Heart right ventricle (tissue), 16 donors: ENCODE measurements at regions not wholly inside any gene's neighbourhood (a gene's known extent, or its start where the extent isn't known, plus 50 kb on each side); places are given as distances from the start of the nearest gene placed in this dataset.

Experiments used
- ATAC-seq, 8 donors: fragments of 200-7000 bp; cut with Tn5 transposase; one replicate each; pipeline ENCODE4 v1.9.1; 2020; ENCODE audit warnings: mild to moderate bottlenecking in 8 of 8, moderate library complexity in 8 of 8, moderate number of reproducible peaks in 1 of 8
- DNase-seq, 2 donors: peaks; one replicate each; pipeline ENCODE4 v3.0.0-alpha.2; 2020
- H3K27ac ChIP-seq, 10 donors: fragments of 200-600 bp; sonication (generic) in 2 of 10; one replicate each; pipeline versions ENCODE4 v1.5.0 to v1.8.0; 2020 to 2022; ENCODE audit warnings: mild to moderate bottlenecking in 3 of 10
- H3K27me3 ChIP-seq, 7 donors: fragments of 200-600 bp; one replicate each; pipeline ENCODE4 v1.8.0; 2021 to 2022; ENCODE audit warnings: mild to moderate bottlenecking in 2 of 7
- H3K36me3 ChIP-seq, 9 donors: fragments of 200-600 bp; sonication (generic) in 1 of 9; one replicate each; pipeline versions ENCODE4 v1.5.0 to v1.8.0; 2020 to 2022; ENCODE audit warnings: mild to moderate bottlenecking in 2 of 9
- H3K4me1 ChIP-seq, 9 donors: fragments of 200-600 bp; sonication (generic) in 1 of 9; one replicate each; pipeline versions ENCODE4 v1.5.0 to v1.8.0; 2020 to 2022; ENCODE audit warnings: mild to moderate bottlenecking in 4 of 9
- H3K4me3 ChIP-seq, 10 donors: fragments of 200-600 bp; sonication (generic) in 2 of 10; one replicate each; pipeline versions ENCODE4 v1.5.0 to v1.8.0; 2020 to 2022; ENCODE audit warnings: mild to moderate bottlenecking in 7 of 10, moderate library complexity in 2 of 10
- H3K9me3 ChIP-seq, 11 donors: fragments of 200-600 bp in 10 of 11; sonication (generic) in 2 of 11; one replicate each; pipeline versions ENCODE4 v1.5.0 to v1.8.0; 2013 to 2022; ENCODE audit warnings: mild to moderate bottlenecking in 2 of 11, control low read depth in 1 of 11, moderate library complexity in 1 of 11
- CTCF ChIP-seq, 9 donors: fragments of 200-600 bp; sonication (generic) in 2 of 9; IDR thresholded peaks; one replicate each; pipeline versions ENCODE4 v1.5.0 to v1.8.0; 2021 to 2022; ENCODE audit warnings: antibody characterized with exemption in 9 of 9, mild to moderate bottlenecking in 5 of 9, moderate library complexity in 1 of 9
- WGBS, 2 donors: extraction: QIAGEN DNeasy Blood & Tissue Kit; methylation state at CpG; one replicate each; pipeline ENCODE4 v1.1.7; 2013; ENCODE audit warnings: inconsistent platforms in 1 of 2; 5-methylcytosine and 5-hydroxymethylcytosine counted together
- intact Hi-C, 10 donors: fragments of 100-400 bp; cut with DNase I; formaldehyde crosslinking; loops; one replicate each; pipeline versions ENCODE4 v1.11.1 to v1.14.2; 2022
- donor health status: Arrhythmogenic right ventricular cardiomyopathy.
- donor health status: ischemic (EF 13 %, LVEDD 7.1; RV severe dilation, severe dysfunction).
- donor health status: healthy with polysubstance abuse.
- donor health status: DM: no; HTN: yes; CAD: no.
- donor health status: DM: no; HTN: no; CAD: no.
- donor health status: ischemic (EF 25% LVEDD 6.9; RV normal size, moderate dysfunction).
- donor health status: ischemic (EF 25% LVEDD 5.7; RV mildly dilated, moderate dysfunction).
- donor health status: healthy.
- donor health status: DM: yes; HTN: yes; CAD: no.
- donor health status: Ischemic cardiomyopathy.
- donor health status: ischemic (EF 35%, LVEDD 5.7; RV mildly dilated, moderate dysfunction).
- donor health status: nonischemic (EF 11% LVEDD 7.7; RV severe dilation, severe dysfunction).
- donor health status: DM: yes; HTN: yes; CAD: no.
- donor health status: PGD.
- donor health status: ischemic (EF 29% LVEDD 5.4; RV normal size, mild dysfunction).
- donor health status: nonischemic (EF 23%, LVEDD 6.1; RV moderate dilation, normal function).

GRCh38 chr14:87405563-87405962 is 587.4 kb downstream of the GALC start:
- H3K4me1 ChIP-seq, result no peaks in the 10 kb centered on the region
- H3K4me3 ChIP-seq, result no peak overlapping the region
- no peak overlapping the region for H3K27ac ChIP-seq
- no peak for ATAC-seq
- WGBS, 2 donors, result 40 to 41% methylated on average over 3 of the region's 3 CpGs
- no peaks in the 10 kb centered on the region for H3K36me3 ChIP-seq
- DNase-seq, result no peak
- intact Hi-C loops, result no loop called here
- H3K27me3 ChIP-seq, result no peaks in the 10 kb centered on the region
- no peak for TF ChIP-seq CTCF (IDR thresholded peaks at IDR 0.05)
- no peaks in the 10 kb centered on the region for H3K9me3 ChIP-seq

- H3K27ac ChIP-seq, result no peak overlapping the region
- no peak overlapping the region for H3K4me3 ChIP-seq
- ATAC-seq, result no peak
- H3K36me3 ChIP-seq, result no peaks in the 10 kb centered on the region
- intact Hi-C loops, result no loop called here
- TF ChIP-seq CTCF (IDR thresholded peaks at IDR 0.05), result no peak
- H3K27me3 ChIP-seq, result no peaks in the 10 kb centered on the region
- no peaks in the 10 kb centered on the region for H3K4me1 ChIP-seq
- WGBS, 2 donors, result 64 to 75% methylated on average over 4 of the region's 4 CpGs
- no peak for DNase-seq
- H3K9me3 ChIP-seq, result no peaks in the 10 kb centered on the region
These were observed 595.5 kb downstream of the GALC start for GRCh38 chr14:87397499-87397898.

- Histone ChIP-seq H3K27ac (no peak overlapping the region), H3K4me1 (no peaks in the 10 kb centered on the region), H3K4me3 (no peak overlapping the region), H3K9me3 (no peaks in the 10 kb centered on the region), H3K36me3 (no peaks in the 10 kb centered on the region), H3K27me3 (no peaks in the 10 kb centered on the region)
- ATAC-seq, result no peak
- intact Hi-C loops, result no loop called here
- TF ChIP-seq CTCF (IDR thresholded peaks at IDR 0.05), result no peak
- DNase-seq, result no peak
- WGBS, 2 donors, result 86 to 89% methylated on average over 5 of the region's 5 CpGs
These were observed 601.9 kb downstream of the GALC start for GRCh38 chr14:87391066-87391465.

- Histone ChIP-seq H3K27ac (no peak overlapping the region), H3K4me3 (no peak overlapping the region), H3K36me3 (no peaks in the 10 kb centered on the region), H3K4me1 (no peaks in the 10 kb centered on the region), H3K27me3 (no peaks in the 10 kb centered on the region), H3K9me3 (no peaks in the 10 kb centered on the region)
- ATAC-seq, result no peak
- no peak for TF ChIP-seq CTCF (IDR thresholded peaks at IDR 0.05)
- intact Hi-C loops, result no loop called here
- DNase-seq, result no peak
These were observed 604.0 kb downstream of the GALC start for GRCh38 chr14:87388946-87389345.

GRCh38 chr14:87387806-87388205 is 605.2 kb downstream of the GALC start:
- peaks cover 0 to 6% (median 0%) of the 10 kb centered on the region in 11 donors for H3K9me3 ChIP-seq
- no peak overlapping the region for H3K4me3 ChIP-seq
- TF ChIP-seq CTCF (IDR thresholded peaks at IDR 0.05), result no peak
- no peaks in the 10 kb centered on the region for H3K36me3 ChIP-seq
- ATAC-seq, result no peak
- H3K4me1 ChIP-seq, result no peaks in the 10 kb centered on the region
- intact Hi-C loops, result no loop called here
- H3K27me3 ChIP-seq, result no peaks in the 10 kb centered on the region
- H3K27ac ChIP-seq, result no peak overlapping the region
- no peak for DNase-seq
- 92% methylated on average over 6 of the region's 6 CpGs for WGBS, 2 donors
